ENCODE measurements at regions not wholly inside any gene's neighbourhood (a gene's known extent, or its start where the extent isn't known, plus 50 kb on each side); places are given as distances from the start of the nearest gene placed in this dataset.

DNA sequence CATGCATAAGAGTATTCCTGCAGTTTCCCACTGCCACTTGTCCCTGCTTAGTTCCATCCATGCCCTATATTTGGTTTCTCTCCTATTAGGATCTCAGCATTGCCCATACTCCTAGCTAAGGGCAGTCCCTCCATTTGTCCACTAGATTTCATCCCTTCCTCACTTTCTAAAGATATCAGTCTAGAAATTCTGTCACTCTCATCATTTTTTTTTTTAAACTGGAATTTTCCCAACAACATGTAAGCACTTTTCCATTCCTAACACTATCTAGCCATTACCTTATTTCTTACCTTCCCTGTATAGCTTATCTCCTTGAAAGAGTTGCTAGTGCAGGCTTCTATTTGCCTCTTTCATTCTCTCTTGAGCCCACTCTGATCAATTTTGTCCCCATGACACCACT is 312.2 kb downstream of the BTBD3 start:
- TF ChIP-seq, protein P1, sequence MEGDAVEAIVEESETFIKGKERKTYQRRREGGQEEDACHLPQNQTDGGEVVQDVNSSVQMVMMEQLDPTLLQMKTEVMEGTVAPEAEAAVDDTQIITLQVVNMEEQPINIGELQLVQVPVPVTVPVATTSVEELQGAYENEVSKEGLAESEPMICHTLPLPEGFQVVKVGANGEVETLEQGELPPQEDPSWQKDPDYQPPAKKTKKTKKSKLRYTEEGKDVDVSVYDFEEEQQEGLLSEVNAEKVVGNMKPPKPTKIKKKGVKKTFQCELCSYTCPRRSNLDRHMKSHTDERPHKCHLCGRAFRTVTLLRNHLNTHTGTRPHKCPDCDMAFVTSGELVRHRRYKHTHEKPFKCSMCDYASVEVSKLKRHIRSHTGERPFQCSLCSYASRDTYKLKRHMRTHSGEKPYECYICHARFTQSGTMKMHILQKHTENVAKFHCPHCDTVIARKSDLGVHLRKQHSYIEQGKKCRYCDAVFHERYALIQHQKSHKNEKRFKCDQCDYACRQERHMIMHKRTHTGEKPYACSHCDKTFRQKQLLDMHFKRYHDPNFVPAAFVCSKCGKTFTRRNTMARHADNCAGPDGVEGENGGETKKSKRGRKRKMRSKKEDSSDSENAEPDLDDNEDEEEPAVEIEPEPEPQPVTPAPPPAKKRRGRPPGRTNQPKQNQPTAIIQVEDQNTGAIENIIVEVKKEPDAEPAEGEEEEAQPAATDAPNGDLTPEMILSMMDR (IDR thresholded peaks at IDR 0.05), result no peak
- TF ChIP-seq POLR2A (IDR thresholded peaks at IDR 0.05), result no peak
- no peak for TF ChIP-seq EP300 (IDR thresholded peaks at IDR 0.05)
